ENCODE measurements at regions not wholly inside any gene's neighbourhood (a gene's known extent, or its start where the extent isn't known, plus 50 kb on each side); places are given as distances from the start of the nearest gene placed in this dataset.

DNA sequence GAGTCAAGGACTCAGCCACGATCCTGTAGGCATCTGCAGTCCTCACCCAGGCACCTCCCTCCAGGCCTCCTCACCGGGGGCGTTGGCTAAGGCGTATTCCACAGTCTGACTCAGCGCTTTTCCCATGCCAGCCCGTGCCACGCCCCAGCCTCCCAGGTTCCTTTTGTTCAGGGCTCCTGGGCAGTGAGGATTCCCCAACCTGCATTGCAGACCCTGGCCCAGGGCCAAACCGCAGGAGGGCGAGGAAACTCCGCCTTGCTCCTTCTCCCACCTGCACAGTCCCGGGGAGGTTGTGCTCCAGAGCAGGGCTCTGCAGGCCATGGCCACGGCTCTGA is 202.8 kb upstream of the CST7 start:
- H3K27ac ChIP-seq, result no peak overlapping the region
- H4K20me1 ChIP-seq (ENCODE audit: insufficient read depth), result no peaks in the 10 kb centered on the region
- no peak overlapping the region for H3K4me3 ChIP-seq
- CTCF ChIA-PET, result no interaction called here
- H3K4me2 ChIP-seq, result peak overlapping the region; percentile 62
- intact Hi-C loops (cut with micrococcal nuclease; ENCODE audit: unreplicated experiment), result no loop called here
- H3K4me1 ChIP-seq (replicated peaks; ENCODE audit: insufficient read depth), result peaks cover 19% of the 10 kb centered on the region
- POLR2A ChIA-PET (ENCODE audit: unreplicated experiment), result no interaction called here
- no peaks in the 10 kb centered on the region for H3K9me2 ChIP-seq (ENCODE audit: insufficient read depth)
- H3K27me3 ChIP-seq (ENCODE audit: insufficient read depth, low read depth), result no peaks in the 10 kb centered on the region
- 0 out of 2 replicates have a peak overlapping the region, but pooled peaks have one; percentile 34 for H2AFZ ChIP-seq
- H3K36me3 ChIP-seq (ENCODE audit: low read depth), result no peaks in the 10 kb centered on the region
- peak; percentile 92 to 93 for DNase-seq
- no peaks in the 10 kb centered on the region; the same call in 1 of the 2 replicates for H3F3A ChIP-seq (ENCODE audit: insufficient read depth, low read depth)
- BruUV-seq (replicated peaks), result no TSS peak
- TF ChIP-seq EZH2 (IDR thresholded peaks at IDR 0.05; ENCODE audit: low read depth), result no peak
- TF ChIP-seq, protein P1, sequence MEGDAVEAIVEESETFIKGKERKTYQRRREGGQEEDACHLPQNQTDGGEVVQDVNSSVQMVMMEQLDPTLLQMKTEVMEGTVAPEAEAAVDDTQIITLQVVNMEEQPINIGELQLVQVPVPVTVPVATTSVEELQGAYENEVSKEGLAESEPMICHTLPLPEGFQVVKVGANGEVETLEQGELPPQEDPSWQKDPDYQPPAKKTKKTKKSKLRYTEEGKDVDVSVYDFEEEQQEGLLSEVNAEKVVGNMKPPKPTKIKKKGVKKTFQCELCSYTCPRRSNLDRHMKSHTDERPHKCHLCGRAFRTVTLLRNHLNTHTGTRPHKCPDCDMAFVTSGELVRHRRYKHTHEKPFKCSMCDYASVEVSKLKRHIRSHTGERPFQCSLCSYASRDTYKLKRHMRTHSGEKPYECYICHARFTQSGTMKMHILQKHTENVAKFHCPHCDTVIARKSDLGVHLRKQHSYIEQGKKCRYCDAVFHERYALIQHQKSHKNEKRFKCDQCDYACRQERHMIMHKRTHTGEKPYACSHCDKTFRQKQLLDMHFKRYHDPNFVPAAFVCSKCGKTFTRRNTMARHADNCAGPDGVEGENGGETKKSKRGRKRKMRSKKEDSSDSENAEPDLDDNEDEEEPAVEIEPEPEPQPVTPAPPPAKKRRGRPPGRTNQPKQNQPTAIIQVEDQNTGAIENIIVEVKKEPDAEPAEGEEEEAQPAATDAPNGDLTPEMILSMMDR (conservative IDR thresholded peaks at IDR 0.05), result no peak
- no peaks in the 10 kb centered on the region for H3K9me3 ChIP-seq (ENCODE audit: insufficient read depth, low read depth)
- no peaks in the 10 kb centered on the region for H3K79me2 ChIP-seq (ENCODE audit: low read depth)

DNA sequence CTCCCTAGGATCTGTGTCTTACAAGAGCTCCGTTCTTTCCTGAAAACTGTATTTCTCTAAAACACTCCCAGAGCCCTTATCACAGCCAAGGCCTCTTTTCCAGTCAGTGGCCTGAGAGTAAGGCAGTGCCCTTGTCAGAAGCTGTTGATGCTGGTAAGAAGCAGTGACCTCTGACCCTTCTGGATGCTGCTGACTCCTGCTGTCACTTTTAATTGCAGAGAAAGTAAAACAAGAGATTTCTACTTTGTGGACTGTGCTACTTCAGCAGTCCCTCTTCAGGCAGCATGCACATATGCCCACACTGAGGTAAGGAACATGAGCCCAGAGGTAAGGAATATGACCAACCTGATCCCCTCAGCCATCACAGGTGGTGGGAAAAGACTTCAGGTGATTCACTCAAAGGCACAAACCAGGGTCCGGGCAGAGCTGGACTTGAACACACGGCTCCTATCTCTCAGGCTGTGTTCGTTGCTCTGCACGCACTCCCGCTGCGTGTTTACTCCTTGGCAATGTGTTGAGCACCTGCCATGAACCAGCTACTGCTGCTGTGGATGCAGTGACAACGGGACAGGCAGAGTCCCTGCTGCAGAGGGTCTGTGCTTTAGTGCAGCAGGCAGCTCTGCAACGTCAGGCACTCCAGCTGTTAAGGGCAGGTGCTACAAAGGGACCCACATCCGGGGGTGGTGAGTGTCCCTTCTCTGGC is 201.9 kb upstream of the CST7 start:
- intact Hi-C loops (cut with micrococcal nuclease; ENCODE audit: unreplicated experiment), result no loop called here
- Histone ChIP-seq H3K27ac (no peak overlapping the region), H3F3A (ENCODE audit: insufficient read depth, low read depth) (no peaks in the 10 kb centered on the region; the same call in 1 of the 2 replicates), H3K79me2 (ENCODE audit: low read depth) (no peaks in the 10 kb centered on the region), H4K20me1 (ENCODE audit: insufficient read depth) (no peaks in the 10 kb centered on the region), H2AFZ (no peak overlapping the region), H3K4me1 (replicated peaks; ENCODE audit: insufficient read depth) (peaks cover 19% of the 10 kb centered on the region), H3K4me2 (no peak overlapping the region), H3K9me3 (ENCODE audit: insufficient read depth, low read depth) (no peaks in the 10 kb centered on the region), H3K4me3 (no peak overlapping the region), H3K36me3 (ENCODE audit: low read depth) (no peaks in the 10 kb centered on the region), H3K9me2 (ENCODE audit: insufficient read depth) (no peaks in the 10 kb centered on the region), H3K27me3 (ENCODE audit: insufficient read depth, low read depth) (no peaks in the 10 kb centered on the region)
- DNase-seq, result no peak
- no peak for TF ChIP-seq EZH2 (IDR thresholded peaks at IDR 0.05; ENCODE audit: low read depth)
- TF ChIP-seq, protein P1 (conservative IDR thresholded peaks at IDR 0.05), result no peak
- CTCF ChIA-PET, result no interaction called here
- BruUV-seq (replicated peaks), result no TSS peak
- POLR2A ChIA-PET (ENCODE audit: unreplicated experiment), result no interaction called here

DNA sequence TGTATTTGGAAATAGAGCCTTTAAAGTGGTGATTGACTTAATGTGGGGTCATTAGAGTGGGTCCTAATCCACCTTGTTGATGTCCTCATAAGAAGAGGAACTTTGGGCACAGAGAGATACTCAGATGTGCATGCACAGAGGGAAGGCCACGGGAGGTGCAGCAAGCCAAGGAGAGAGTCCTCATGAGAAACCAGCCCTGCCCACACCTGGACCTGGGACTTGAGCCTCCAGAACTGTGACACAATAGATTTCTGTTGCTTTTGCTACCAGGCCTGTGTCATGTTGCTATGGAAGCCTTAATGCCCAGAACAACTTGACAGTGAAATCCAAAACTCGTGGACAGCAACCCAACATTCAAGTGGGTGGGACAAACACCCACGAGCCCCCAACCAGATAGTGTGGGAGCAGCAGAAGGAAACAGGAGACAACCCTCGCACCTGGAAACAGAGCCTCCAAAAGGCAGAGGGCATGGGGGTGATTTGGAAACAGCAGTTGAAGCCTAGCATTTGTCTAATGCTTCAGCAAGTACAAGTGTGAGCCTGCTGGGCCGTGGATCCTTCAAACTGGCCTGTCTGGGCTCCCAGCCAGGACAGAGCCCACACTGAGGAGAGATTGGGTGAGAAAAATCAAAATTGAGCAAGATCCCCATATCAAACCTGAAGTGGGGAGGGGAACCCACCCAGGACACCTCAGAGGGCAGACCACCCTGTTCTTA is 201.0 kb upstream of the CST7 start:
- Histone ChIP-seq H2AFZ (no peak overlapping the region), H3K9me2 (ENCODE audit: insufficient read depth) (no peaks in the 10 kb centered on the region), H3K4me1 (replicated peaks; ENCODE audit: insufficient read depth) (peaks cover 19% of the 10 kb centered on the region), H3K9me3 (ENCODE audit: insufficient read depth, low read depth) (no peaks in the 10 kb centered on the region), H3K27ac (no peak overlapping the region), H3F3A (ENCODE audit: insufficient read depth, low read depth) (no peaks in the 10 kb centered on the region; the same call in 1 of the 2 replicates), H3K36me3 (ENCODE audit: low read depth) (no peaks in the 10 kb centered on the region), H4K20me1 (ENCODE audit: insufficient read depth) (no peaks in the 10 kb centered on the region), H3K4me2 (no peak overlapping the region), H3K27me3 (ENCODE audit: insufficient read depth, low read depth) (no peaks in the 10 kb centered on the region), H3K4me3 (no peak overlapping the region), H3K79me2 (ENCODE audit: low read depth) (no peaks in the 10 kb centered on the region)
- CTCF ChIA-PET, result no interaction called here
- intact Hi-C loops (cut with micrococcal nuclease; ENCODE audit: unreplicated experiment), result no loop called here
- DNase-seq, result no peak
- BruUV-seq (replicated peaks), result no TSS peak
- no peak for TF ChIP-seq EZH2 (IDR thresholded peaks at IDR 0.05; ENCODE audit: low read depth)
- TF ChIP-seq, protein P1 (conservative IDR thresholded peaks at IDR 0.05), result no peak
- POLR2A ChIA-PET (ENCODE audit: unreplicated experiment), result no interaction called here

Data from PC-9 (cell line).